Fibroblast of lung (primary cell): ENCODE measurements at regions not wholly inside any gene's neighbourhood (a gene's known extent, or its start where the extent isn't known, plus 50 kb on each side); places are given as distances from the start of the nearest gene placed in this dataset.
"Not testable (repeated sequence)": the region's sequence is repeated elsewhere in the genome, so short reads cannot be mapped to it uniquely, and the experiment has no call there.

Experiments used
- DNase-seq, 2 donors: peaks; one replicate each; pipeline versions ENCODE4 v3.0.0 to v3.0.0-alpha.2; 2010; ENCODE audit warnings: low read depth in 2 of 2
- H2AFZ ChIP-seq: 2 replicates; pipeline ENCODE4 v1.5.1; 2012; ENCODE audit warnings: low read length, control low read depth, inconsistent platforms
- H3K27ac ChIP-seq: 2 replicates; pipeline ENCODE4 v1.5.1; 2011; ENCODE audit warnings: low read length, control low read depth; ENCODE audit not compliant: insufficient read depth
- H3K27me3 ChIP-seq: 2 replicates; pipeline ENCODE4 v1.5.1; 2011; ENCODE audit warnings: mild to moderate bottlenecking, low read length; ENCODE audit not compliant: control insufficient read depth, insufficient read depth
- H3K36me3 ChIP-seq: 2 replicates; pipeline ENCODE4 v1.5.1; 2011; ENCODE audit warnings: low read length; ENCODE audit not compliant: control insufficient read depth, insufficient read depth
- H3K4me1 ChIP-seq: 2 replicates; pipeline ENCODE4 v1.5.1; 2011; ENCODE audit warnings: low read length; ENCODE audit not compliant: control insufficient read depth, insufficient read depth; ENCODE audit errors: extremely low read depth
- H3K4me2 ChIP-seq: 2 replicates; pipeline ENCODE4 v1.5.1; 2011; ENCODE audit warnings: low read length, control low read depth; ENCODE audit not compliant: insufficient read depth; ENCODE audit errors: extremely low read depth
- H3K4me3 ChIP-seq, 4 experiments: fragments of 200-600 bp in 1 of 4; sonication (generic) in 1 of 4; replicated peaks in 1 of 4; 2 replicates each; pipeline ENCODE4 v1.5.1; 2011 to 2016; ENCODE audit warnings: low read length in 4 of 4, low read depth in 3 of 4, mild to moderate bottlenecking in 3 of 4, control low read depth in 2 of 4, inconsistent platforms in 1 of 4, mixed read lengths in 1 of 4; ENCODE audit not compliant: insufficient read depth in 1 of 4; ENCODE audit errors: control extremely low read depth in 1 of 4
- H3K79me2 ChIP-seq: 2 replicates; pipeline ENCODE4 v1.5.1; 2012; ENCODE audit warnings: mild to moderate bottlenecking, low read length, inconsistent platforms; ENCODE audit not compliant: control insufficient read depth, insufficient read depth
- H3K9ac ChIP-seq: 2 replicates; pipeline ENCODE4 v1.5.1; 2011; ENCODE audit warnings: mild to moderate bottlenecking, low read length, control low read depth; ENCODE audit not compliant: insufficient read depth
- H3K9me3 ChIP-seq: 2 replicates; pipeline ENCODE4 v1.5.1; 2012; ENCODE audit warnings: low read depth, low read length; ENCODE audit not compliant: control insufficient read depth, insufficient read depth
- H4K20me1 ChIP-seq: 2 replicates; pipeline ENCODE4 v1.5.1; 2011; ENCODE audit warnings: low read length; ENCODE audit not compliant: control insufficient read depth, insufficient read depth; ENCODE audit errors: extremely low read depth

DNA sequence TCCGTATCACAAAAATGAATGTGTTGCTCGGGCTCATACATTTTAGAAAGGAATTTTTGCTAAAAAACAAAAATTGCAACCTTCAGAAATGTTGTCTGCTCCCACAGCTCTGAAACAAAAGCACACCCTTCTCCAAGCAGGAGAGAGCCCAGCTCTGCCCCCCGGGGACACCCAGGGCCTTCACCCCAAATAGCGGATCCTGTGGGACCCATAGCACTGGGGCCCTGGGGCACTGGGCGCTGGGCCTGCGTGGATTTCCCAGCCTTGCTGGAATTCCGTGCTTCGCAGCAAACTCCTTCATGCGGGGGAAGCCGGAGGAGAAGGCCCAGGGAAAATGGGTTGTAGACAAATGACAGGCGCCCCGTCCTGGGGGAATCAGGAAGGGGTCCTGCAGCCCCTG, 50.5 kb upstream of the SFSWAP start:
- H3K9me3 ChIP-seq, H3K27ac ChIP-seq, H2AFZ ChIP-seq, H3K4me1 ChIP-seq, H3K27me3 ChIP-seq, H3K9ac ChIP-seq, H3K36me3 ChIP-seq, H4K20me1 ChIP-seq, DNase-seq, H3K79me2 ChIP-seq, H3K4me2 ChIP-seq, H3K4me3 ChIP-seq: not testable (repeated sequence)
